GM12878 (cell line): ENCODE measurements at regions not wholly inside any gene's neighbourhood (a gene's known extent, or its start where the extent isn't known, plus 50 kb on each side); places are given as distances from the start of the nearest gene placed in this dataset.

Source experiments
- ATAC-seq: fragments of 200-7000 bp; cut with Tn5 transposase; 3 replicates; pipeline ENCODE4 v1.9.1; 2020; ENCODE audit warnings: mild to moderate bottlenecking, moderate library complexity
- BruUV-seq: library from RNA; stranded (reverse); fragments of 400-500 nt; replicated peaks from 2 replicates; lab custom pipeline; 2021; lab: Mats Ljungman, UMichigan
- CTCF ChIA-PET: fragments of 300-600 bp; sonication (Branson Sonifier 250); formaldehyde crosslinking; extraction: SDS; loops from one replicate; lab custom pipeline; 2021; ENCODE audit warnings: inconsistent platforms; lab: Yijun Ruan, JAX
- POLR2A ChIA-PET: fragments of 350-600 bp; formaldehyde crosslinking; extraction: SDS; loops from one replicate; lab custom pipeline; 2021; ENCODE audit warnings: inconsistent platforms; lab: Charles Lee
- RAD21 ChIA-PET: fragments of 300-600 bp; sonication (Branson Sonifier 250); formaldehyde crosslinking; loops from one replicate; lab custom pipeline; 2023; ENCODE audit warnings: antibody characterized with exemption; ENCODE audit not compliant: unreplicated experiment; lab: Charles Lee
- SMC1A ChIA-PET: fragments of 300-600 bp; sonication (Branson Sonifier 250); formaldehyde crosslinking; loops from one replicate; lab custom pipeline; 2023; ENCODE audit not compliant: unreplicated experiment, uncharacterized antibody; lab: Charles Lee
- DNase-seq: peaks from one replicate; pipeline ENCODE4 v3.0.0-alpha.2; 2011; ENCODE audit warnings: low read depth, low spot score
- FAIRE-seq: peaks from 3 replicates; lab custom pipeline; 2011; peaks lifted over from hg19 to GRCh38; lab: Jason Lieb, UNC
- H2AFZ ChIP-seq: 2 replicates; pipeline ENCODE4 v1.6.0; 2011; ENCODE audit warnings: low read depth, low read length, control low read depth; ENCODE audit not compliant: control insufficient read depth
- H3K27ac ChIP-seq: 2 replicates; pipeline ENCODE4 v1.5.1; 2011; ENCODE audit warnings: control low read depth; ENCODE audit not compliant: control insufficient read depth, insufficient read depth
- H3K27me3 ChIP-seq, 2 experiments: replicated peaks in 1 of 2; 2 replicates each; pipeline versions ENCODE4 v1.6.0 to v1.6.1; 2011; ENCODE audit warnings: low read length in 1 of 2; ENCODE audit not compliant: control insufficient read depth in 2 of 2, insufficient read depth in 2 of 2
- H3K36me3 ChIP-seq, 2 experiments: 2 replicates each; pipeline ENCODE4 v1.5.1; 2011; ENCODE audit warnings: low read length in 1 of 2; ENCODE audit not compliant: control insufficient read depth in 2 of 2, insufficient read depth in 2 of 2
- H3K4me1 ChIP-seq: 2 replicates; pipeline ENCODE4 v1.6.1; 2011; ENCODE audit warnings: mild to moderate bottlenecking, low read length, moderate library complexity, mixed read lengths; ENCODE audit not compliant: control insufficient read depth, insufficient read depth
- H3K4me2 ChIP-seq: 2 replicates; pipeline ENCODE4 v1.6.0; 2011; ENCODE audit warnings: control low read depth; ENCODE audit not compliant: control insufficient read depth, insufficient read depth
- H3K4me3 ChIP-seq: fragments of 200-600 bp; sonication (generic); 2 replicates; pipeline ENCODE4 v1.5.1; 2016
- H3K79me2 ChIP-seq: 2 replicates; pipeline ENCODE4 v1.6.0; 2011; ENCODE audit warnings: low read length; ENCODE audit not compliant: control insufficient read depth, insufficient read depth
- H3K9ac ChIP-seq: 2 replicates; pipeline ENCODE4 v1.8.0; 2011; ENCODE audit warnings: low read length, control low read depth, mixed read lengths; ENCODE audit not compliant: control insufficient read depth, insufficient read depth
- H3K9me3 ChIP-seq: replicated peaks from 3 replicates; pipeline ENCODE4 v1.5.1; 2011; ENCODE audit warnings: mild to moderate bottlenecking, low read length; ENCODE audit not compliant: control insufficient read depth, insufficient read depth
- H4K20me1 ChIP-seq: 2 replicates; pipeline ENCODE4 v1.6.0; 2011; ENCODE audit not compliant: control insufficient read depth, insufficient read depth
- CHD2 ChIP-seq: IDR thresholded peaks from 2 replicates; pipeline ENCODE4 v1.6.1; 2011; ENCODE audit warnings: low read depth, low read length, improper control_type of control experiment, borderline replicate concordance
- EP300 ChIP-seq, 2 experiments: fragments of 150-350 bp in 1 of 2; IDR thresholded peaks; 2 replicates each; pipeline ENCODE4 v1.6.1; 2011 to 2012; ENCODE audit warnings: low read depth in 2 of 2, low read length in 2 of 2, borderline replicate concordance in 1 of 2, improper control_type of control experiment in 1 of 2, inconsistent platforms in 1 of 2; ENCODE audit not compliant: control insufficient read depth in 1 of 2
- HDAC6 ChIP-seq: fragments of 200-600 bp; sonication (generic); IDR thresholded peaks from one replicate; pipeline ENCODE4 v1.8.0; 2017; ENCODE audit warnings: antibody characterized with exemption; ENCODE audit not compliant: unreplicated experiment
- NFYB ChIP-seq: IDR thresholded peaks from 2 replicates; pipeline ENCODE4 v1.6.1; 2011; ENCODE audit warnings: low read depth, mild to moderate bottlenecking, low read length, improper control_type of control experiment, moderate library complexity; ENCODE audit not compliant: insufficient read depth
- NR2F1 ChIP-seq: fragments of 450-650 bp; conservative IDR thresholded peaks from 2 replicates; pipeline ENCODE4 v1.6.1; 2017; ENCODE audit warnings: mild to moderate bottlenecking
- PAX5 ChIP-seq: IDR thresholded peaks from 2 replicates; pipeline ENCODE4 v1.6.1; 2011; ENCODE audit warnings: low read depth, low read length, borderline replicate concordance
- POLR2A ChIP-seq: IDR thresholded peaks from 2 replicates; pipeline ENCODE4 v1.6.1; 2011; ENCODE audit warnings: low read depth, mild to moderate bottlenecking, low read length
- WGBS: methylation state at CpG from one replicate; pipeline ENCODE4 v1.1.6; 2016; ENCODE audit warnings: low lambda C conversion rate; ENCODE audit not compliant: insufficient replicate concordance, insufficient coverage; ENCODE audit errors: missing lambda C conversion rate; 5-methylcytosine and 5-hydroxymethylcytosine counted together
- in situ Hi-C: fragments of 300-500 bp; cut with MboI; formaldehyde crosslinking; loops from 9 replicates; pipeline ENCODE4 v1.14.3; 2018; ENCODE audit warnings: mixed read lengths
- intact Hi-C: fragments of 100-400 bp; cut with micrococcal nuclease; formaldehyde crosslinking; loops from one replicate; pipeline ENCODE4 v1.14.2; 2022; ENCODE audit not compliant: unreplicated experiment
- TF ChIP-seq, protein P1 (sequence below): fragments of 150-350 bp; IDR thresholded peaks from 2 replicates; pipeline ENCODE4 v1.6.1; 2016; ENCODE audit warnings: low read depth, low read length
- TF ChIP-seq, protein P2 (sequence below): IDR thresholded peaks from 2 replicates; pipeline ENCODE4 v1.6.1; 2012; ENCODE audit warnings: low read length, inconsistent platforms

DNA sequence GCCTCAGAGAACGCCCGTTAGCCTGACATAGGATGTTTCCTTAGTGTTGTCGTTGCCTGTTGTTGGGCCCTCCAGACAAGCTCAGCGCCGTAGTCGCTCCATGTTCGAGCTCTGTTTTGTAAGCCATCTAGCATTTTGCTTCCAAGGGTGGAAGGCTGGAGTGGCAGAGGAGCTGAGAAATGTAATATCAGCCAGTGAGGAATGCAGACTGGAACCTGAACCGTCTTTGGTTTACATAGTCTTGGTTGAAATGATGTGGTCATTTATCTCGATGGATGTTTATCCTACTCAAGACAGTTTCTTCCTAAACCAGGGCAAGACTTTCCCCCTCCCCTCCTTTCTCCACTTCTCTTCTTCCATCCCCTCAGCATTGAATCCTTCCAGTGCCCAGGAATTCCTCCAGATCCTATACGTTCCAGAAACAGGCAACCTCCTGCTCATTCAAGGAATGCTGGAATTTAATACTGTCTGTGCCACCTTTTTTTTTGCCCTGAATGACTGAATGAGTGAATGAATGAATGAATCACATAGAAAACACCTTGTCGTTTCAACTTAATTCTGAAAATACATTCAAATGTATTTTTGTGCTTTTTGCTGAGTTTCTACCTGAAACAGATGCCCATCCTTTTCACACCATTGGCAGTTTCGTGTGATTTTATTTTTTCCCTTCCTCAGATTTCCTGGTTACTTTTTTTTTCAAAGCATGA, 109.5 kb upstream of the MBNL2 start:
- Histone ChIP-seq H3K4me2 (no peak overlapping the region), H3K27ac (no peak overlapping the region), H3K4me3 (no peak overlapping the region), H3K4me1 (no peaks in the 10 kb centered on the region), H3K27me3 (no peaks in the 10 kb centered on the region; a peak in 1 of 4 replicates), H4K20me1 (no peaks in the 10 kb centered on the region), H3K9me3 (no peaks in the 10 kb centered on the region), H3K9ac (no peak overlapping the region), H3K36me3 (no peaks in the 10 kb centered on the region), H3K79me2 (no peaks in the 10 kb centered on the region), H2AFZ (no peak overlapping the region)
- ChIA-PET RAD21 (interaction anchor here (1.0 to 6.4 kb wide), 4 partner anchors 11 to 247 kb away, joined by 3 to 74 read pairs (median 21); no protein-coding TSS in a partner anchor), SMC1A (interaction anchor here (0.8 to 7.7 kb wide), 8 partner anchors 16 to 246 kb away, joined by 3 to 99 read pairs (median 4); no protein-coding TSS in a partner anchor), CTCF (interaction anchor here (1.1 to 6.9 kb wide), 4 partner anchors 103 to 258 kb away, joined by 3 to 135 read pairs (median 50); no protein-coding TSS in a partner anchor), POLR2A (interaction anchor here (0.5 to 1.0 kb wide), 2 partner anchors 112 to 245 kb away, joined by 3 to 4 read pairs; no protein-coding TSS in a partner anchor)
- no TSS peak for BruUV-seq
- DNase-seq (no peak), FAIRE-seq (no peak), ATAC-seq (no peak)
- 57% methylated on average over 12 of the region's 12 CpGs for WGBS
- in situ Hi-C loops = no loop called here
- intact Hi-C loops = loop anchor here (5.0 to 10.0 kb wide), 2 partner anchors 320 to 462 kb away; partner anchors contain the start of gene RAP2A
- TF ChIP-seq CHD2 (no peak), POLR2A (no peak), HDAC6 (no peak)

DNA sequence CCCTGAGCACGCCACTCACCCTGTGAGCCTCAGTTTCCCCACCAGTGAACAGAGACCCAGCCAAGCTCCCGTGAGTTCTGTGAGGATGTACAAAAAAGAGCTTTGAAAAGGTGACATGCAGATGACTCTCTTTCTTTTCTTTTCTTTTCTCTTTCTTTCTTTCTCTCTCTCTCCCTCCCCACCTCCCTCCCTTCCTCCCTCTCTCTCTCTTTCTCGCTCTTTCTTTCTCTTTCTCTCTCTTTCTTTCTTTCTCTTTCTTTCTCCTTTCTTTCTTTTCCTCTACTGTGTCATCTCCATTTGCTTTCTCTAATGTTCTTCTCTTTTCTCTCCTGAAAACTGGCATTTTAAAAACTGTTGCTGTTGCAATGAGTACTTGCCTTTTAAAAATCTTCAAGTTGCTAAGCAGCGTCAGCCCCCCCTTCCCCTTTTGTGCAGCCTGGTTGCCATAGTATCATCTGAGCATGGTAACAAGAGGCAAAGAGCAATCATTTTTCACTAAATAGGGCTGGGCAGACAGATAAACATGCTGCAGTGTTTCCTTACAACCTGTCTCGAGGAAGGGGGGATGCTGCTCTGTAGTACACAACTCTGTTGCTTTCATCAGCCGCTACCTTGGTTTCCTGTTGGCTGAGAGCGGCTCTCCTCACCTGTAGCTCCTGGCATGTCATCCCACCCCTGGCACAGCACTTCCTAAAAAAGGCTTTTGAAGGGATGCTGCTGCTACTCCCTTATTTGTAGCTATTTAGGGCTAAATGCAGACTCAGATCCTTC, 108.7 kb upstream of the MBNL2 start:
- no peak for ATAC-seq
- CTCF ChIA-PET = interaction anchor here (1.1 to 5.7 kb wide), 4 partner anchors 96 to 258 kb away, joined by 3 to 135 read pairs (median 3); no protein-coding TSS in a partner anchor
- in situ Hi-C loops = no loop called here
- no peak for TF ChIP-seq NFYB
- TF ChIP-seq, protein P1, sequence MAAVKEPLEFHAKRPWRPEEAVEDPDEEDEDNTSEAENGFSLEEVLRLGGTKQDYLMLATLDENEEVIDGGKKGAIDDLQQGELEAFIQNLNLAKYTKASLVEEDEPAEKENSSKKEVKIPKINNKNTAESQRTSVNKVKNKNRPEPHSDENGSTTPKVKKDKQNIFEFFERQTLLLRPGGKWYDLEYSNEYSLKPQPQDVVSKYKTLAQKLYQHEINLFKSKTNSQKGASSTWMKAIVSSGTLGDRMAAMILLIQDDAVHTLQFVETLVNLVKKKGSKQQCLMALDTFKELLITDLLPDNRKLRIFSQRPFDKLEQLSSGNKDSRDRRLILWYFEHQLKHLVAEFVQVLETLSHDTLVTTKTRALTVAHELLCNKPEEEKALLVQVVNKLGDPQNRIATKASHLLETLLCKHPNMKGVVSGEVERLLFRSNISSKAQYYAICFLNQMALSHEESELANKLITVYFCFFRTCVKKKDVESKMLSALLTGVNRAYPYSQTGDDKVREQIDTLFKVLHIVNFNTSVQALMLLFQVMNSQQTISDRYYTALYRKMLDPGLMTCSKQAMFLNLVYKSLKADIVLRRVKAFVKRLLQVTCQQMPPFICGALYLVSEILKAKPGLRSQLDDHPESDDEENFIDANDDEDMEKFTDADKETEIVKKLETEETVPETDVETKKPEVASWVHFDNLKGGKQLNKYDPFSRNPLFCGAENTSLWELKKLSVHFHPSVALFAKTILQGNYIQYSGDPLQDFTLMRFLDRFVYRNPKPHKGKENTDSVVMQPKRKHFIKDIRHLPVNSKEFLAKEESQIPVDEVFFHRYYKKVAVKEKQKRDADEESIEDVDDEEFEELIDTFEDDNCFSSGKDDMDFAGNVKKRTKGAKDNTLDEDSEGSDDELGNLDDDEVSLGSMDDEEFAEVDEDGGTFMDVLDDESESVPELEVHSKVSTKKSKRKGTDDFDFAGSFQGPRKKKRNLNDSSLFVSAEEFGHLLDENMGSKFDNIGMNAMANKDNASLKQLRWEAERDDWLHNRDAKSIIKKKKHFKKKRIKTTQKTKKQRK = no peak
- no peak for TF ChIP-seq PAX5
- no peak for TF ChIP-seq EP300 (IDR thresholded peaks at IDR 0.05; ENCODE audit: borderline replicate concordance in 1 of 2, control insufficient read depth in 1 of 2, low read depth in 2 of 2, low read length in 2 of 2)
- TF ChIP-seq, protein P2, sequence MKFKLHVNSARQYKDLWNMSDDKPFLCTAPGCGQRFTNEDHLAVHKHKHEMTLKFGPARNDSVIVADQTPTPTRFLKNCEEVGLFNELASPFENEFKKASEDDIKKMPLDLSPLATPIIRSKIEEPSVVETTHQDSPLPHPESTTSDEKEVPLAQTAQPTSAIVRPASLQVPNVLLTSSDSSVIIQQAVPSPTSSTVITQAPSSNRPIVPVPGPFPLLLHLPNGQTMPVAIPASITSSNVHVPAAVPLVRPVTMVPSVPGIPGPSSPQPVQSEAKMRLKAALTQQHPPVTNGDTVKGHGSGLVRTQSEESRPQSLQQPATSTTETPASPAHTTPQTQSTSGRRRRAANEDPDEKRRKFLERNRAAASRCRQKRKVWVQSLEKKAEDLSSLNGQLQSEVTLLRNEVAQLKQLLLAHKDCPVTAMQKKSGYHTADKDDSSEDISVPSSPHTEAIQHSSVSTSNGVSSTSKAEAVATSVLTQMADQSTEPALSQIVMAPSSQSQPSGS = no peak
- no peak for TF ChIP-seq NR2F1

More for the DNA sequence above, 108.7 kb upstream of the MBNL2 start:
- Histone ChIP-seq H3K4me1 (no peaks in the 10 kb centered on the region), H3K36me3 (no peaks in the 10 kb centered on the region), H4K20me1 (no peaks in the 10 kb centered on the region), H3K9ac (no peak overlapping the region), H3K4me3 (no peak overlapping the region), H3K4me2 (no peak overlapping the region), H3K79me2 (no peaks in the 10 kb centered on the region), H3K9me3 (no peaks in the 10 kb centered on the region), H3K27me3 (no peaks in the 10 kb centered on the region; a peak in 1 of 4 replicates), H2AFZ (no peak overlapping the region), H3K27ac (no peak overlapping the region)
- intact Hi-C loops = loop anchor here (5.0 to 10.0 kb wide), 2 partner anchors 319 to 461 kb away; partner anchors contain the start of gene RAP2A
- FAIRE-seq (no peak), DNase-seq (no peak)
- POLR2A ChIA-PET = no interaction called here
- WGBS = 38% methylated on average over 7 of the region's 7 CpGs
- SMC1A ChIA-PET = interaction anchor here (1.5 to 7.7 kb wide), 2 partner anchors 231 to 245 kb away, joined by 4 to 99 read pairs; no protein-coding TSS in a partner anchor
- RAD21 ChIA-PET = interaction anchor here (1.5 to 6.4 kb wide), 3 partner anchors 10 to 246 kb away, joined by 4 to 74 read pairs (median 38); no protein-coding TSS in a partner anchor
- BruUV-seq = no TSS peak
